CD4-positive, CD25-positive, alpha-beta regulatory T cell (primary cell): ENCODE measurements at regions not wholly inside any gene's neighbourhood (a gene's known extent, or its start where the extent isn't known, plus 50 kb on each side); places are given as distances from the start of the nearest gene placed in this dataset.

Source experiments
- ATAC-seq, 2 donors: fragments of 150-1000 bp; cut with Tn5 transposase; one replicate each; pipeline ENCODE4 v1.10.0; 2021; ENCODE audit warnings: low read depth in 2 of 2, moderate number of reproducible peaks in 2 of 2, moderate library complexity in 1 of 2
- DNase-seq, 3 donors: peaks; one replicate each; pipeline versions ENCODE4 v3.0.0 to v3.0.0-alpha.2; 2012 to 2022; ENCODE audit warnings: mixed read lengths in 1 of 3
- H3K27ac ChIP-seq: one replicate; pipeline ENCODE4 v1.7.0; 2013; ENCODE audit warnings: mild to moderate bottlenecking, low read length; ENCODE audit not compliant: insufficient read depth, poor library complexity, severe bottlenecking
- H3K27me3 ChIP-seq: one replicate; pipeline ENCODE4 v1.7.0; 2013; ENCODE audit warnings: low read length; ENCODE audit not compliant: control insufficient read depth, insufficient read depth
- H3K36me3 ChIP-seq: one replicate; pipeline ENCODE4 v1.7.0; 2013; ENCODE audit warnings: mild to moderate bottlenecking, low read length, moderate library complexity; ENCODE audit not compliant: control insufficient read depth, insufficient read depth
- H3K4me1 ChIP-seq: 2 replicates; pipeline ENCODE4 v1.7.0; 2013; ENCODE audit warnings: mild to moderate bottlenecking, low read length; ENCODE audit not compliant: insufficient read depth, control insufficient read depth, poor library complexity, severe bottlenecking
- H3K4me3 ChIP-seq: one replicate; pipeline ENCODE4 v1.7.0; 2013; ENCODE audit warnings: low read depth, mild to moderate bottlenecking, low read length, moderate library complexity
- H3K9me3 ChIP-seq, 2 experiments: 1 replicate in 1 of 2; 2 replicates in 1 of 2; pipeline ENCODE4 v1.7.0; 2013; ENCODE audit warnings: low read length in 2 of 2, mild to moderate bottlenecking in 1 of 2, moderate library complexity in 1 of 2; ENCODE audit not compliant: control insufficient read depth in 2 of 2
- H3K27ac Mint-ChIP-seq, 3 donors: one replicate each; pipeline ENCODE4 v1.8.0; 2020 to 2022; ENCODE audit warnings: mild to moderate bottlenecking in 3 of 3, mixed read lengths in 3 of 3, moderate library complexity in 2 of 3
- H3K27me3 Mint-ChIP-seq: one replicate; pipeline ENCODE4 v1.8.0; 2022; ENCODE audit warnings: mild to moderate bottlenecking, mixed read lengths
- H3K36me3 Mint-ChIP-seq: one replicate; pipeline ENCODE4 v1.8.0; 2020; ENCODE audit warnings: mixed read lengths
- H3K4me1 Mint-ChIP-seq, 4 donors: one replicate each; pipeline ENCODE4 v1.8.0; 2020 to 2022; ENCODE audit warnings: mixed read lengths in 4 of 4, mild to moderate bottlenecking in 1 of 4
- H3K4me3 Mint-ChIP-seq, 4 donors: one replicate each; pipeline ENCODE4 v1.8.0; 2020 to 2022; ENCODE audit warnings: mild to moderate bottlenecking in 4 of 4, mixed read lengths in 4 of 4, moderate library complexity in 3 of 4
- H3K9me3 Mint-ChIP-seq, 7 donors: one replicate each; pipeline ENCODE4 v1.8.0; 2020 to 2022; ENCODE audit warnings: mixed read lengths in 7 of 7, mild to moderate bottlenecking in 3 of 7, moderate library complexity in 2 of 7

GRCh38 chr15:45842151-45842550 lies 207.3 kb downstream of the SQOR start:
- DNase-seq = no peak
- Histone ChIP-seq H3K4me3 (no peak overlapping the region), H3K9me3 (no peaks in the 10 kb centered on the region), H3K27ac (no peak overlapping the region), H3K36me3 (no peaks in the 10 kb centered on the region), H3K4me1 (no peaks in the 10 kb centered on the region), H3K27me3 (no peaks in the 10 kb centered on the region)
- Mint-ChIP-seq H3K4me3 (no peak overlapping the region), H3K9me3 (peaks cover 0 to 4% (median 0%) of the 10 kb centered on the region in 7 donors), H3K4me1 (no peaks in the 10 kb centered on the region), H3K27me3 (peaks cover 8% of the 10 kb centered on the region), H3K27ac (no peak overlapping the region), H3K36me3 (no peaks in the 10 kb centered on the region)
- ATAC-seq = no peak

DNA sequence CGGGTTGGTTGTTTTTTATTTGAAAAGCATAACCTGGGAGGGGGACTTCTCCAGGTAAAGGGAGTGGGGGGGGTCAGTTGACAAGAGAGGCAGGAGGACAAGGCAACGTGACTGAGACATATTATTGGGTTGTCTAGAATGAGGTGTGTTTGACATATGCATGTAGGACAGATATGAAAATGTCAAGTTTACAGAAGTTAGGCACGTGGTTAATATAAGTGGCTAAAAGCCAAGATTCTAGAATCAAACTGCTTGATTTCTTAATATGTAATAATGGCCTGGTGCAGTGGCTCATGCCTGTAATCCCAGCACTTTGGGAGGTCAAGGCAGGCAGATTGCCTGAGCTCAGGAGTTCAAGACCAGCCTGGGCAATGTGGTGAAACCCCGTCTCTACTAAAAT lies 212.8 kb downstream of the SQOR start:
- DNase-seq (no peak), ATAC-seq (no peak)
- Mint-ChIP-seq H3K27me3 (no peaks in the 10 kb centered on the region), H3K4me1 (no peaks in the 10 kb centered on the region), H3K4me3 (no peak overlapping the region), H3K9me3 (peaks cover 0 to 8% (median 6%) of the 10 kb centered on the region in 7 donors), H3K36me3 (no peaks in the 10 kb centered on the region), H3K27ac (no peak overlapping the region)
- H3K36me3 ChIP-seq = no peaks in the 10 kb centered on the region
- H3K4me1 ChIP-seq = no peaks in the 10 kb centered on the region
- H3K4me3 ChIP-seq = no peak overlapping the region
- no peaks in the 10 kb centered on the region for H3K9me3 ChIP-seq
- no peaks in the 10 kb centered on the region for H3K27me3 ChIP-seq
- H3K27ac ChIP-seq = no peak overlapping the region

GRCh38 chr15:45849136-45849535 lies 214.3 kb downstream of the SQOR start:
- no peaks in the 10 kb centered on the region for H3K36me3 ChIP-seq
- no peak for DNase-seq
- H3K4me3 ChIP-seq = no peak overlapping the region
- Mint-ChIP-seq H3K27me3 (no peaks in the 10 kb centered on the region), H3K27ac (no peak overlapping the region), H3K4me1 (no peaks in the 10 kb centered on the region), H3K36me3 (no peaks in the 10 kb centered on the region), H3K9me3 (peaks cover 0 to 11% (median 4%) of the 10 kb centered on the region in 7 donors), H3K4me3 (no peak overlapping the region)
- ATAC-seq = no peak
- H3K27ac ChIP-seq = no peak overlapping the region
- H3K27me3 ChIP-seq = no peaks in the 10 kb centered on the region
- H3K9me3 ChIP-seq = no peaks in the 10 kb centered on the region
- no peaks in the 10 kb centered on the region for H3K4me1 ChIP-seq

GRCh38 chr15:45854455-45855202 lies 219.8 kb downstream of the SQOR start:
- H3K4me3 ChIP-seq = no peak overlapping the region
- DNase-seq (no peak), ATAC-seq (no peak)
- H3K36me3 Mint-ChIP-seq = no peaks in the 10 kb centered on the region
- H3K4me1 ChIP-seq = no peaks in the 10 kb centered on the region
- peaks cover 0 to 14% (median 4%) of the 10 kb centered on the region in 7 donors for H3K9me3 Mint-ChIP-seq
- no peaks in the 10 kb centered on the region for H3K36me3 ChIP-seq
- H3K27me3 Mint-ChIP-seq = no peaks in the 10 kb centered on the region
- no peaks in the 10 kb centered on the region for H3K27me3 ChIP-seq
- no peaks in the 10 kb centered on the region for H3K4me1 Mint-ChIP-seq
- no peak overlapping the region for H3K27ac Mint-ChIP-seq
- no peak overlapping the region for H3K27ac ChIP-seq
- H3K9me3 ChIP-seq = no peaks in the 10 kb centered on the region
- H3K4me3 Mint-ChIP-seq = peak overlapping the region in 1 of 4 donors; percentile 3

GRCh38 chr15:45855210-45855906 lies 220.5 kb downstream of the SQOR start:
- H3K27me3 Mint-ChIP-seq = no peaks in the 10 kb centered on the region
- Histone ChIP-seq H3K4me1 (no peaks in the 10 kb centered on the region), H3K36me3 (no peaks in the 10 kb centered on the region), H3K9me3 (no peaks in the 10 kb centered on the region), H3K27ac (no peak overlapping the region), H3K27me3 (no peaks in the 10 kb centered on the region), H3K4me3 (no peak overlapping the region)
- H3K36me3 Mint-ChIP-seq = no peaks in the 10 kb centered on the region
- H3K4me3 Mint-ChIP-seq = no peak overlapping the region
- H3K27ac Mint-ChIP-seq = no peak overlapping the region
- peaks cover 0 to 11% (median 2%) of the 10 kb centered on the region in 7 donors for H3K9me3 Mint-ChIP-seq
- ATAC-seq (no peak), DNase-seq (no peak)
- H3K4me1 Mint-ChIP-seq = no peaks in the 10 kb centered on the region

DNA sequence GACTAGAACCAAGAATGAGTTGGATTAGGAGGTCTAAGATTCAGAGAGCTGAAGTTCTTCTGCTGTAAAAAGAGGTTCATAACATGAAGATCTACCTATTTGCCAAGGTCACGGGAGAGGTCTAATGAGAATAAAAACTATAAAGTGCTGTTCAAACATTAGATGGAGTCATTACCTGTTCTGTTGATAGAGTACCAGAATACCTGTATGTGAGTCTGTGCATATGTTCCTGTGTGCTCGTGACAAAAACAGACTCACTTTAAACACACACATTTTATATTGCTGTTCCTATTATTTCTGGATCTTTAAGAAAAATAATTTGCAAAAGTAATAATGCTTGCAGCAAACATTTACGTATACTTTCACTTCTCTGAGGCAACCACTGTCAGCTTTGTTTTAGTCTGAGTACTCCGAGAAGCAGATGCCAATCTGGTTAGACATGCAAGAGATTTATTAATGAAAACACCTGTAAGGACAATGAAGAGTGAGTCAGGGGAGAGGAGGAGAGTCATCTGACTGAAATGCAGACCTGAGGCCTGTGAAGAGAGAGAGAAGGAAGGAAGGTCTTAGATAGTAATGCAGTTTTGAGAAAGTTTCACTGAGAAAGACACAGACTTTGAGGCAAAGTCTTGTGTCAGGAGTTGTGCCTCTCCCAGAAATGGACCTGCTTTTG lies 221.2 kb downstream of the SQOR start:
- no peak overlapping the region for H3K4me3 Mint-ChIP-seq
- ATAC-seq = no peak
- Histone ChIP-seq H3K27ac (no peak overlapping the region), H3K4me1 (no peaks in the 10 kb centered on the region), H3K9me3 (no peaks in the 10 kb centered on the region), H3K36me3 (no peaks in the 10 kb centered on the region), H3K27me3 (no peaks in the 10 kb centered on the region), H3K4me3 (no peak overlapping the region)
- DNase-seq = no peak
- H3K36me3 Mint-ChIP-seq = no peaks in the 10 kb centered on the region
- H3K4me1 Mint-ChIP-seq = no peaks in the 10 kb centered on the region
- H3K9me3 Mint-ChIP-seq = peaks cover 0 to 9% (median 0%) of the 10 kb centered on the region in 7 donors
- no peaks in the 10 kb centered on the region for H3K27me3 Mint-ChIP-seq
- H3K27ac Mint-ChIP-seq = no peak overlapping the region

DNA sequence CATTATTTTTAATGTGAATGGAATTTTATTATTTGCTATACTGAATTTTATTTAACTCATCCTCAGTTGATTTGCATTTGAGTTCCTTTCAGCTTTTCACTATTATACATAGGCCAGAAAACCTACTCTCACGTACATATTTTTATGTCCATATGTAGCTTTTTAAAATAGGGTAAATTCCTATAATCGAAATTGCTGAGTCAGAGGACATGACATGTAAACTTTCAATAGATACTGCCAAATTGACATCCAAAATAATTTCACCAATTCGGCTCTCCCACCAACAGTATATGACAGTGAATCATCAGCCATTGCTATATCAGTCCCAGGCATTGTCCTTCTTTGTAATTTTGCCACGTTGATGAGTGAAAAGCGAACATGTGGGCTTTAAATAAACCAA lies 222.5 kb downstream of the SQOR start:
- Histone ChIP-seq H3K4me1 (no peaks in the 10 kb centered on the region), H3K27ac (no peak overlapping the region), H3K4me3 (no peak overlapping the region), H3K9me3 (no peaks in the 10 kb centered on the region), H3K36me3 (no peaks in the 10 kb centered on the region), H3K27me3 (no peaks in the 10 kb centered on the region)
- Mint-ChIP-seq H3K9me3 (peaks cover 0 to 9% (median 0%) of the 10 kb centered on the region in 7 donors), H3K4me1 (no peaks in the 10 kb centered on the region), H3K27ac (no peak overlapping the region), H3K27me3 (no peaks in the 10 kb centered on the region), H3K4me3 (no peak overlapping the region), H3K36me3 (no peaks in the 10 kb centered on the region)
- DNase-seq = no peak
- no peak for ATAC-seq
